Activated T-helper 2 cell treated with anti-CD3 and anti-CD28 coated beads, Interferon-gamma antibody, Interleukin-2, Interleukin-4, amounts not matched to agents 10 μg/mL and 5 μg/mL and 100 μg/mL, durations not matched to agents 14 hours and 24 hours and 36 hours (primary cell): ENCODE measurements at regions not wholly inside any gene's neighbourhood (a gene's known extent, or its start where the extent isn't known, plus 50 kb on each side); places are given as distances from the start of the nearest gene placed in this dataset.
"Not testable (repeated sequence)": the region's sequence is repeated elsewhere in the genome, so short reads cannot be mapped to it uniquely, and the experiment has no call there.

ENCODE experiments used
- DNase-seq: peaks from one replicate; pipeline ENCODE4 v3.0.0; 2021; ENCODE audit warnings: low spot score
- H3K27ac Mint-ChIP-seq: one replicate; pipeline ENCODE4 v1.8.0; 2021; ENCODE audit warnings: mixed read lengths
- H3K27me3 Mint-ChIP-seq: one replicate; pipeline ENCODE4 v1.8.0; 2021; ENCODE audit warnings: low read depth, mixed read lengths
- H3K36me3 Mint-ChIP-seq: one replicate; pipeline ENCODE4 v1.8.0; 2021; ENCODE audit warnings: low read depth, mixed read lengths
- H3K4me1 Mint-ChIP-seq: one replicate; pipeline ENCODE4 v1.8.0; 2021; ENCODE audit warnings: low read depth, mixed read lengths
- H3K4me3 Mint-ChIP-seq: one replicate; pipeline ENCODE4 v1.8.0; 2021; ENCODE audit warnings: low read depth, mild to moderate bottlenecking, moderate library complexity, mixed read lengths
- H3K9me3 Mint-ChIP-seq: one replicate; pipeline ENCODE4 v1.8.0; 2021; ENCODE audit warnings: mixed read lengths
- intact Hi-C: fragments of 100-400 bp; cut with micrococcal nuclease; formaldehyde crosslinking; loops from one replicate; pipeline ENCODE4 v1.15.1; 2023

DNA sequence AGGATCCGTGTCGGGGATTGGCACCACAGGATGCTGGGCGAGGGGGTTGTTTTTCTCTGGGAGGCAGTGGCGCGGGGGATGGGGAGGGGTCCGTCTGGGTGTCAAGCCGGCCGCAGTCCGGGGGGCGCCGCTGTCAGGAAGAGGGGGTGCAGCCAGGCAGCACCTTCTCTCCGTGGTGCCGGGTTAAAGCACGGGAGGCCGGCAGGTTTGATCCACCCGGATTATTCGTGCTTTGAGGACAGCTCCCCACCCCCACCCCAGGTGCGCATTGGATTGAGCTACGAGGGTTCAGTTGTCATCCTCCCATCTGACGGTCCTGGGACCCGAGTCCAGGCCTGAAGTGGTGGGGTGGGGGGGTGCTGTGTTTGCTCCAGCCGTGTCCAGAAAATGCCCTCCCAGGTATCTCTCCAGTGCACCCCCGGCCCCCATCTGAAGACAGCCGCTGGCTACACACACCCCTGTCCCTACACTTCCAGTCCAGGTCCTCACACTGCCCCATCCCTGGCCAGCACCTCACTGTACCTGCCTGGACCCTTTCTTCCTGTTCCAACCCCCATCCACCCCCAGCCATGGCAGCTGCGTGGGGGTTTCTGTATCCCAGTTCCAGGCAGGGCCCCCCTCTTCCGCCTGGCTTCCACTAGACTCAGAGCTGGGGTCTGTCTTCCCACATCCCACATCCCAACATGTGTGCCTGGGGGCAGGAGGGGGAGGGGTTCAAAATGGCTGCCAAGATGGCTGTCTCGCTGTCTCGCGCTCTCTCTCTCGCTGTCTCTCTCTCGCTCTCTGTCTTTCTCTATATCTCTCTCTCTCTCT is 114.0 kb downstream of the CRLF3 start:
- peak overlapping the region; percentile 68 for H3K27ac Mint-ChIP-seq
- not testable (repeated sequence) for DNase-seq, H3K9me3 Mint-ChIP-seq, H3K36me3 Mint-ChIP-seq
- H3K4me3 Mint-ChIP-seq: peak overlapping the region; percentile 81
- H3K4me1 Mint-ChIP-seq: peaks cover 18% of the 10 kb centered on the region
- intact Hi-C loops: loop anchor here (10.0 kb wide), 1 partner anchor 236 kb away; the partner anchor contains the start of gene GOSR1
- peaks cover 46% of the 10 kb centered on the region for H3K27me3 Mint-ChIP-seq

DNA sequence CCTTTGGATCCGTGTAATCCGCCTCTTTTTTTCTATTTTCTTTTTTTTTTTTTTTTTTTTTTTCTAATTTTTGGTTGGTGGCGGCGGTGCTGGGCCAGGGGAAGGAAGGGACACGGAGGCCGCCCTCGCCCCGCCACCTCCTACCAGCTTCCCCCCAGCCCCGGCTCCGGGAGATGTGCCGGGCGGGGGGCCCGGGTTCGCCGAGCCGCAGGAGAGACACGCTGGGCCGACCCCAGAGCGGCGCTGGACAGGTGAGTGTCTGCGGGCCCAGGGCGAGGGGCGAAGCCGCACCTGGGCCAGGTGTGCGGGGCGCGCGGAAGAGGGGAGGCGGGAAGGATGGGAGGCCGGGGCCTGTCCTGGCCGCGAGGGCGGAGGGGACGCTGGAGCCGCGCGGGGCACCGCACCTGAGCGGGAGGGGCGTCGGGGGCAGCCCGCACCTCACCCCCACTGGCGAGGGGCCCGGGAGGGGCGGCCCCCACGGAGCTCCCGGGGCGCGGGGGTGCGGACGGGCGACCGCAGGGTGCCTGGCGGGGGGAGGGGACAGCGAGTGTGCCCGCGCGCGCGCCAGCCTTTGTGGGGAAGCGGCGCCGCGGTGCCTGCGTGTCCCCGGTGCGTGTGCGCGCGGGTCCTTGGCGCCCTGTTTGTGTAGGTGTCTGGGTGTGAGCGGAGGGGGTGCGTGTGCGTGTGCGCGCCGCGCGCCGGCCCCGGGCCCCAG is 114.8 kb downstream of the CRLF3 start:
- not testable (repeated sequence) for H3K36me3 Mint-ChIP-seq, H3K9me3 Mint-ChIP-seq, H3K27ac Mint-ChIP-seq, DNase-seq
- peaks cover 50% of the 10 kb centered on the region for H3K27me3 Mint-ChIP-seq
- peaks cover 18% of the 10 kb centered on the region for H3K4me1 Mint-ChIP-seq
- intact Hi-C loops: loop anchor here (10.0 kb wide), 1 partner anchor 235 kb away; the partner anchor contains the start of gene GOSR1
- peak overlapping the region; percentile 81 for H3K4me3 Mint-ChIP-seq

DNA sequence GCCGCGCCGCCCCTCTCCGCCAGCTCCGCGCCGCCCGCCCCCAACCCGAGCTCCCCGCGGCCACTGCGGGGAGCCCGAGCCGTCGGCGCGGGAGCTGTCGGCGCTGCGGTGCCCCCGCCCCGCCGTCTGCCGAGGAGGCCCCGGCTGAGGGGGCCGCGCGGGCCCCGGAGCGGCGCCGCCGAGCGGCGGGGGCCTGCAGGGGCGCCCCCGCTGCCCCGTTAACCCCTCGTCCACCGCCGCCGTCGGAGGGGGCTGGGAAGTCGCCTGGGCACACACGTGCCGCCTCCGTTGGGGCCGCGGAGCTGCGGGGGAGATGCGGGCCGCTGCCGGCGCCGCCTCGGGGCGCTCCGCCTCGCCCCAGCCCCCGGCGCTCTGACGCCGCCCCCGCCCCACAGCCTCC is 115.4 kb downstream of the CRLF3 start:
- H3K36me3 Mint-ChIP-seq, intact Hi-C loops, H3K27ac Mint-ChIP-seq, DNase-seq, H3K4me3 Mint-ChIP-seq, H3K9me3 Mint-ChIP-seq: not testable (repeated sequence)
- peaks cover 18% of the 10 kb centered on the region for H3K4me1 Mint-ChIP-seq
- peaks cover 52% of the 10 kb centered on the region for H3K27me3 Mint-ChIP-seq

DNA sequence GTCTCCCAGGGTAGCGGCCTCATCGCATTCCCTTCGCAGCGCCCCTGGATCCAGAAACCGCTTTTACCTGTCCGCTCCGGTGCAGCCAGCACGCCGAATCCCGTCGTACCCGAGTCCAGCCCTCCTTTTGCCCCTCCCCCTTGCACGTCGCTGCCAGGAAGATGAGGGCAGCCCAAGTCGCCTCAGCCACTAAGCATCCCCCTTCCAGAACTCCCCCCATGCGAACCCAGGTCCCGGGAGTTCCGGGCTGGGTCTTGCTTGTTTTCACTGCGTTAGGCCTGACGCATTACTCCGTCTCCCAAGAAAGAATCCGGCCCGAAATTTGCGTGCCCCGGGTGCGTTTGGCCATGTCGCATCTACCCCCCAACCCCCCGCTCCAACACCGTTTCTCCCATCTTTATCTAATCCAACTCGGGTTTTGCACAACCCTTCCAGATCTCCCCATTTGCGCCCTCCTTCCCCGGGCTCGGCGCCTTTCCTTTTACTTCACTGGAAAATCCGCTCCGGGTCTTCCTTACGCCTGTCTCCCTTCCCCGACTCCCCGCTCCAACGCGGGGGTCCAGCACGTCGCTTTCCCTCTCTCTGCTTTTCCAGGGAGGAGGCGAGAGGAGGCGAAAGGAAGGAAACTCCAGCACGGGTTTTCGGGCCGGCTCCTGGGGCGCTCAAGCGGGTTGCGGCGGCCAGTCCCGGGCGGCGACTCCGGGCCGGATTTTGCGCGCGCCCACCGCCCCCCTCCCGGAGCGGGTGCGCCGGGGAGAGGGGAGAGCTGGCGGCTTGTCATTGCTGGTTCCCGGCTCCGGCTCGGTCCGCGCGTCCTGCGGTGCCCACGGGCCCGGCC is 116.0 kb downstream of the CRLF3 start:
- Mint-ChIP-seq H3K4me3 (peak overlapping the region; percentile 92), H3K4me1 (peaks cover 18% of the 10 kb centered on the region), H3K27ac (peak overlapping the region; percentile 68), H3K27me3 (peaks cover 56% of the 10 kb centered on the region)
- DNase-seq: peak; percentile 65
- H3K9me3 Mint-ChIP-seq, intact Hi-C loops, H3K36me3 Mint-ChIP-seq: not testable (repeated sequence)

DNA sequence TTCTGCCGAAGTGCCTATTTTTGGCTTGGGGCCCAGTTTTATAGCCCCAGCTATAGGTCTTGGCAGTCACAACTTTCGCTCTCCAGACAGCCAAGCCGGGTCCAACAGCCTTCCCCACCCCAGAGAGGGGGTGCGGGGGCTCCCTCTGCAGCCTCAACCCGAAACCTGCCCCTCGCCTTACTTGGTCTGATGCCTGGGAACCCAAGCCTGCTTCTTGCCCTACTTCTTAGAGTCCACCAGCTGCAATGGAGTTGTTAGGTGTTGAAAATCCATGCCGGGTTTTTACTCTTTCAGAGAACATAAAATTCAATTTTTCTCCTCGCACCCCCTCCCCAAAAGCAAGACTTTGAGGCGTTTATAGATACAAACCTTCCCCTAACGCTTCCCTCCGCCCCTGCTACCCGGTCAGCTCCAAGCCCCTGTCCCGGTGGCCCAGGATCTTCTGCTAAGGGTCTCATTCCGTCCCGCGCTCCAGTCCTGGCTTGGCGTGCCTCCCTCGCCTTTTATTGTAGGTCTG is 116.7 kb downstream of the CRLF3 start:
- peaks cover 57% of the 10 kb centered on the region for H3K27me3 Mint-ChIP-seq

DNA sequence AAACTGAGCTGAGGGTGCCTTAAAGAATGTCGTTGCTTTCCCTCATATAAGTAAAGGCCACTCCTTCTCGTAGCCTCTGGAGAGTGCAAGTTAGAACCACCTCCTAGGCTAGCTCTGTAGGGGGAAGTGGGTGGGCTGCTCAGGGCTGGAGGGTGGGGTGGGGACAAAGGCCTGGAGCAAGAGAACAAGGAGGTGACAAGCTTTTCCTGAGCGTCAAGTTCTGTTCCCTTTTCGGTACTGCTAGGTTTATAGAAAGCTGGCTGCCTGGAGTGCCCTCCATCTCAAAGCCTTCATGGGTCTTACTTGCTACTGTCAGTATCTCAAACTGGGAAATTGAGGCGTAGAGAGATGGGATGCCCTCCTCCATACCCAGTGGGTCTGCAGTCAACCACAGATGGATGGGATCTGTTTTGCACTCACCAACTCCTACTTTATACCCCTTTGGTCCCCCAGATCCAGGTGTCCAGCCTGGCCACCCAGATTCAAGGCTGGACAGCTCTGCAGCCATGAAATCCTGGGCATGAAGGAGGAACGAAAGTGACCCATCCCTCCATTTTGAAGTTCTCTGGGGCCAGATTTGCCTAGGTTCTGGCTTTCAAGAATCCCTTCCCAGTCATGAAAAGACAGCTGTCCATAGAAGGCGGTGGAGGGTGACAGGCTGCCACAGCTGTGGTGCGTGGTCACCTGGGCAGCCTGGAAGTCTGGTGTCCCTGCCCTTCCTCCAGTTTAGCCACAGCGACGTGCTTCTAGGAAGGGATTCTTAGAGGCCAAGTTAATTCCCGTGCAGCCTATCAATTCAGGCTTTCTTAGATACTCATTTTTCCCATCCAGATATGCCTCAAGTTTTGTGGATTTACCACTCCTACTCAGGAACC is 117.8 kb downstream of the CRLF3 start:
- H3K27me3 Mint-ChIP-seq: peaks cover 58% of the 10 kb centered on the region
- H3K36me3 Mint-ChIP-seq, H3K9me3 Mint-ChIP-seq, DNase-seq, H3K27ac Mint-ChIP-seq, intact Hi-C loops: not testable (repeated sequence)
- H3K4me3 Mint-ChIP-seq: peak overlapping the region; percentile 17
- H3K4me1 Mint-ChIP-seq: peaks cover 18% of the 10 kb centered on the region

More for the DNA sequence above, 116.7 kb downstream of the CRLF3 start:
- Mint-ChIP-seq H3K4me1 (peaks cover 18% of the 10 kb centered on the region), H3K4me3 (peak overlapping the region; percentile 92)
- intact Hi-C loops, H3K9me3 Mint-ChIP-seq, H3K36me3 Mint-ChIP-seq, H3K27ac Mint-ChIP-seq, DNase-seq: not testable (repeated sequence)

DNA sequence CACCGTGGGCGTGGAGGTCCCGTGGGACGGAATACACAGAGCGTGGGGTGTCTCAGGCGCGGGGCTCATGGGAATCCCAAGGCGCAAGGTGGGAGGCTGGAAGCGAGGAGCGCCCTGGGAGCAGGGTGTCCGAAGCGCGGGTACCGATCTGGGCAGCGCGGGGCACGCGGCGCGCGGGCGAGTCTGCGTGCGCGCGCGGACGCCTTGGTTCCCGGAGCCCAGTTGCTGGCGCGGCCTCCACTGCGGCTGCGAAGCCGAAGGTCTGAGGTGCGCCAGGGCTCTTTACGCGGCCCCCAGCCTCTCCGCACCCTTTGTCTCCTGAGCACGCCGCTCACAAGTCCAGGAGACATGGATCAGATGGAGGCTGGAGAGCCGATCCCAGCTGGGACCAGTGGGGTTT is 118.5 kb downstream of the CRLF3 start:
- DNase-seq, H3K9me3 Mint-ChIP-seq, H3K27ac Mint-ChIP-seq, H3K36me3 Mint-ChIP-seq, intact Hi-C loops, H3K4me3 Mint-ChIP-seq: not testable (repeated sequence)
- Mint-ChIP-seq H3K4me1 (peaks cover 17% of the 10 kb centered on the region), H3K27me3 (peaks cover 58% of the 10 kb centered on the region)

DNA sequence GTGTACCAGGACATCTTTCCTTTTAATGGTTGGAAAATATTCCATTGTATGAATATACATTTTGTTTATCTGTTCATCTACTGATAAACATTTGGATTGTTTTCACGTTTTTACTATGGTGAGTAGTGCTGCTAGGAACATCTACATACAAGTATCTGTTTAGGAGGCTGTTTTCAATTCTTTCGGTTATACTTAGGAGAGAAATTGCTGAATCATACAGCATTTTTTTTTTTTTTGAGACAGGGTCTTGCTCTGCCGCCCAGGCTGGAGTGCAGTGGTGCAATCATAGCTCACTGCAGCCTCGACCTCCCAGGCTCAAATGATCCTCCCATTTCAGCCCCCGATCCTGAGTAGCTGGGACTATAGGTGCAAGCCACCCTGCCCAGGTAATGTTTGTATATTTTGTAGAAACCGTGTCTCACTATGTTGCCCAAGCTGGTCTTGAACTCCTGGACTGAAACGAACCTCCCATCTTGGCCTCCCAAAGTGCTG is 122.9 kb downstream of the CRLF3 start:
- H3K9me3 Mint-ChIP-seq: no peaks in the 10 kb centered on the region
- H3K4me3 Mint-ChIP-seq: no peak overlapping the region
- H3K27ac Mint-ChIP-seq: no peak overlapping the region
- H3K4me1 Mint-ChIP-seq: peaks cover 5% of the 10 kb centered on the region
- no peak for DNase-seq
- H3K36me3 Mint-ChIP-seq: no peaks in the 10 kb centered on the region
- H3K27me3 Mint-ChIP-seq: peaks cover 38% of the 10 kb centered on the region
- intact Hi-C loops: no loop called here

DNA sequence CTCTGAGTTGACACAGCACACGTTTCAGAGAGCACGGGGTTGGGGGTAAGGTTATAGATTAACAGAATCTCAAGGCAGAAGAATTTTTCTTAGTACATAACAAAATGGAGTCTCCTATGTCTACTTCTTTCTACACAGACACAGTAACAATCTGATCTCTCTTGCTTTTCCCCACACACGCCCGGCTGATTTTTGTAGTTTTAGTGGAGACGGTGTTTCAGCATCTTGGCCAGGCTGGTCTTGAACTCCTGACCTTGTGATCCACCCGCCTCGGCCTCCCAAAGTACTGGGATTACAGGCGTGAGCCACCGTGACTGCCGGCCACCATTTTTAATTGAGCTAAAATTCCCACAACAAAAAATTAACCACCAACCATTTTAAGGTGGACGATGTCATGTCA is 123.7 kb downstream of the CRLF3 start:
- H3K4me3 Mint-ChIP-seq, H3K36me3 Mint-ChIP-seq, H3K4me1 Mint-ChIP-seq, H3K9me3 Mint-ChIP-seq, DNase-seq, intact Hi-C loops, H3K27ac Mint-ChIP-seq: not testable (repeated sequence)
- H3K27me3 Mint-ChIP-seq: peaks cover 31% of the 10 kb centered on the region

DNA sequence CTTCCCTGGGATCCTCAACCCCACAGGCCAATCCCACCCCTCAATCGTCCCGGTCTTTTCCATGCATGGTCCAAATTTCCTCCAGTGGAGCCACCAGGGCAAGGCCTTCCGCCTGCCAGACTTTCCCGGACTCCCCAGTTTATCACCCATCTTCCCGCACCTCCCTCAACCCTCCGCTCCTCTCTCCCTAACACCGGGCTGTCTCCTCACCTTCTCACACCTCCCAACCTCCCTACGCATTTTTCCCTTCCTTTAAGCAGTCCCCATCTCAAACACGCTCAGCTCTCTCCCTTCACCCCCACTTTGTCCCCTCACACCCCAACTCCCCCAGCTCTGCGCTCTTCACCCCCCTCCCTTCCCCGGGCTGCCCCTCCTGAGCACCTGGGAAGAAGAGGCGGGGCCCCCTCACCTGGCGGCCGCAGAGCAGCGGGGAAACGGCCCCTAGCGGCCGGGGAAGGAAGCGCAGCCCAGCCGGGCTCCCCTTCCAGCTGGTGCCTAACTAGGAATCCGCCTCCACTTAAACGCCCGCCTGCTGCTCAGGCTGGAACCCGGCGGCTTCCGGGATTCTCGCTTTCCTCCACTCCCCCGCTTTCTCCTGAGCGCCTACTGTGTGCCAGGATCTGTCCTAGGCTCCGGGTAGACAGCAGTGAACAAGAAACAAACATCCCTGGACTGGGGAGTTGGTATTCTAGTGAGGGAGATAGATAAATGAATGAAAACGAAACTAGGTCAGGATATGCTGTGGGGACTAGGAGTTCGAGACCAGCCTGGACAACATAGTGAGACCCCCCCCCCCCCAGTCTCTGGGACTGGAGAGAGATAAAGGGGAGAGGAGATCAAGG is 126.7 kb downstream of the CRLF3 start:
- intact Hi-C loops: not testable (repeated sequence)
- peaks cover 22% of the 10 kb centered on the region for H3K27me3 Mint-ChIP-seq

DNA sequence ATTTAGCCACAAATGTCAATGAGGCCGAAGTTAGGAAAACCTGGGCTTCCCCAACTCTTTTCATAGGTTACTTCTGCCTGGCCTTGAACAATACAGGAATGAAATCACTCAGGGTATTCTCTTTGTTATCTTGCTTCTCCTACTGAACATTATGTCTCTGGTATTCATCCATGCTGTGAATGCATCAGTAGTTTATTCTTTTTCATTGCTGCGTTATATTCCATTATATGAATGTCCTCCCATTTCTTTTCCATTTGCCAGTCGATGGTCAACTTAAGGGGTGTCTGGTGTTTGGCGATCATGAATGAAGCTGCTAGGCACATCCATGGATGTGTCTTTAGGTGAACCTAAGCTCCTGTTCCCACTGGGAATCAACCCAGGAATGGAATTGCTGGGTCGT is 128.3 kb downstream of the CRLF3 start:
- Mint-ChIP-seq H3K9me3 (no peaks in the 10 kb centered on the region), H3K4me3 (no peak overlapping the region), H3K27ac (no peak overlapping the region), H3K4me1 (peaks cover 8% of the 10 kb centered on the region), H3K27me3 (peaks cover 16% of the 10 kb centered on the region), H3K36me3 (no peaks in the 10 kb centered on the region)
- intact Hi-C loops: no loop called here
- DNase-seq: no peak

More for the DNA sequence above, 126.7 kb downstream of the CRLF3 start:
- not testable (repeated sequence) for H3K36me3 Mint-ChIP-seq, H3K27ac Mint-ChIP-seq, H3K9me3 Mint-ChIP-seq, H3K4me1 Mint-ChIP-seq
- DNase-seq: peak; percentile 58
- peak overlapping the region; percentile 73 for H3K4me3 Mint-ChIP-seq
